ENCODE measurements at regions not wholly inside any gene's neighbourhood (a gene's known extent, or its start where the extent isn't known, plus 50 kb on each side); places are given as distances from the start of the nearest gene placed in this dataset.

DNA sequence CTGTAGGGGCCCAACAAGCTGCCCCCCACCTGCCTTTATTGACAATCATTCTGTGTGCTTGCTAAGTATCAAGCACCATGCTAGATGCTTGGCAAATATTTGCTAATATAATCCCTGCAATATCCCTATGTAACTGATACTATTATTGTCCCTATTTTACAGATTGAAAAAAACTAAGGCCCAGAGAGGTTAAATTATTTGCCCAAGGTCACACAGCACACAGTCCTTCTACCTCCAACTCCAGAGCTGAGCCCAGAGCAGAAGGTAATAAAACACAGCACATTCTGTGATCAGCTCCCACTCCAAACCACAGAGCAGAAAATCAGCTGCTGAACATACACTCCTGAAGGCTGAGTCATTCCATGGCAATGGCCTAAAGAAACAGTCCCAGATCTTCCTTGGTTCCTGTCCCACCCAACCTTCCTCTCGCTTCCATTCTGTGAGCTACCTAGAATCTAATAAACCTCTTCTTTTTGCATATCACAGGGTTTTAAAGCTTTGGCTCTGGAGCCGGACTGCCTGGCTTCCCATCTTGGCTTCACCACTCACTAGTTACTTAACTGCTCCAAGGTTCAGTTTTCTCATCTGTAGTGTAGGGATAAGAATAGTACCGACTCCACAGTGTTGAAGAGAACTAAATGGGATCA is 66.7 kb upstream of the ADRA1B start:
- H3K4me1 ChIP-seq (ENCODE audit: control insufficient read depth in 4 of 4, insufficient read depth in 4 of 4, low read length in 3 of 4) = no peaks in the 10 kb centered on the region
- H3K27me3 ChIP-seq (ENCODE audit: control insufficient read depth in 4 of 4, insufficient read depth in 4 of 4, low read length in 3 of 4) = no peaks in the 10 kb centered on the region
- no peak overlapping the region for H3K9ac ChIP-seq (ENCODE audit: low read depth in 1 of 2, low read length in 2 of 2)
- 90% methylated on average over 3 of the region's 3 CpGs for WGBS
- TF ChIP-seq RXRA (IDR thresholded peaks at IDR 0.05) (no peak), YY1 (IDR thresholded peaks at IDR 0.05) (no peak), TAF1 (conservative IDR thresholded peaks at IDR 0.05) (no peak)
- DNase-seq (ENCODE audit: low spot score) = no peak
- no peaks in the 10 kb centered on the region for H3K36me3 ChIP-seq (ENCODE audit: control insufficient read depth in 4 of 4, insufficient read depth in 3 of 4, low read depth in 1 of 4, low read length in 3 of 4)
- no peak overlapping the region for H3K4me3 ChIP-seq (ENCODE audit: low read depth in 1 of 3, low read length in 3 of 3)
- H3K27ac ChIP-seq (ENCODE audit: low read depth in 1 of 2, low read length in 2 of 2) = no peak overlapping the region
- no peaks in the 10 kb centered on the region for H3K9me3 ChIP-seq (ENCODE audit: control insufficient read depth in 4 of 4, low read length in 3 of 4)

DNA sequence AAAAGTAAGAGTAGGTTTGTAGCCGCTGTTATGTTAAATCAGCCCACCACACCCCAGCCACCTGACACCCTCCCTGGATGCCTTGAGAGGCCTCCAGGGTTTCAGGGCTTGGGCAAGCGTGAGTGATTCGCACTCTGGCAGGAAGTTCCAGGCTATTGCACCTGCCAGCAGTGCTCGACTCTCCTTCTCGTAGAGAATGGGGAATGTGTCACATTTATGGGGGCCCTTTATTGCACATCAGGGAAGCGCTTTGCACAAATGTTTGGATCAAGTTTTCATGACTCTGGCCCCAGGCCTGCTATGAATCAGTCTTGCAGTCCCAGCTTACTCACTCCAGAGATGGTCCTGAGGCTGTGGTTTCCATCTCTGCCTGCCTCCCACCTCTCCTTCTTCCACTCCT is 66.1 kb upstream of the ADRA1B start:
- no peak for DNase-seq (ENCODE audit: low spot score)
- WGBS = 88% methylated on average over 6 of the region's 6 CpGs
- no peak for TF ChIP-seq NR2F2 (IDR thresholded peaks at IDR 0.05)
- TF ChIP-seq FOXA1 (IDR thresholded peaks at IDR 0.05) = no peak
- TF ChIP-seq HNF4A (conservative IDR thresholded peaks at IDR 0.05) = no peak
- TF ChIP-seq, protein P1, sequence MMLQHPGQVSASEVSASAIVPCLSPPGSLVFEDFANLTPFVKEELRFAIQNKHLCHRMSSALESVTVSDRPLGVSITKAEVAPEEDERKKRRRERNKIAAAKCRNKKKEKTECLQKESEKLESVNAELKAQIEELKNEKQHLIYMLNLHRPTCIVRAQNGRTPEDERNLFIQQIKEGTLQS (IDR thresholded peaks at IDR 0.05) = no peak
- TF ChIP-seq FOXA2 (IDR thresholded peaks at IDR 0.05) = no peak
- TF ChIP-seq HNF4G (IDR thresholded peaks at IDR 0.05) = no peak
- no peak for TF ChIP-seq TAF1 (conservative IDR thresholded peaks at IDR 0.05)
- no peak for TF ChIP-seq RAD21 (IDR thresholded peaks at IDR 0.05)
- no peak for TF ChIP-seq RXRA (IDR thresholded peaks at IDR 0.05)
- TF ChIP-seq CTCF (IDR thresholded peaks at IDR 0.05; ENCODE audit: low read depth, low read length, missing input control) = no peak
- no peak for TF ChIP-seq JUND (IDR thresholded peaks at IDR 0.05)
- TF ChIP-seq, protein P2, sequence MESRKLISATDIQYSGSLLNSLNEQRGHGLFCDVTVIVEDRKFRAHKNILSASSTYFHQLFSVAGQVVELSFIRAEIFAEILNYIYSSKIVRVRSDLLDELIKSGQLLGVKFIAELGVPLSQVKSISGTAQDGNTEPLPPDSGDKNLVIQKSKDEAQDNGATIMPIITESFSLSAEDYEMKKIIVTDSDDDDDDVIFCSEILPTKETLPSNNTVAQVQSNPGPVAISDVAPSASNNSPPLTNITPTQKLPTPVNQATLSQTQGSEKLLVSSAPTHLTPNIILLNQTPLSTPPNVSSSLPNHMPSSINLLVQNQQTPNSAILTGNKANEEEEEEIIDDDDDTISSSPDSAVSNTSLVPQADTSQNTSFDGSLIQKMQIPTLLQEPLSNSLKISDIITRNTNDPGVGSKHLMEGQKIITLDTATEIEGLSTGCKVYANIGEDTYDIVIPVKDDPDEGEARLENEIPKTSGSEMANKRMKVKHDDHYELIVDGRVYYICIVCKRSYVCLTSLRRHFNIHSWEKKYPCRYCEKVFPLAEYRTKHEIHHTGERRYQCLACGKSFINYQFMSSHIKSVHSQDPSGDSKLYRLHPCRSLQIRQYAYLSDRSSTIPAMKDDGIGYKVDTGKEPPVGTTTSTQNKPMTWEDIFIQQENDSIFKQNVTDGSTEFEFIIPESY (IDR thresholded peaks at IDR 0.05) = no peak
- no peak for TF ChIP-seq YY1 (IDR thresholded peaks at IDR 0.05)
- no peak for TF ChIP-seq MAX (IDR thresholded peaks at IDR 0.05)
- no peak for TF ChIP-seq REST (IDR thresholded peaks at IDR 0.05)
- TF ChIP-seq SP1 (IDR thresholded peaks at IDR 0.05) = no peak
- no peak for TF ChIP-seq GABPA (IDR thresholded peaks at IDR 0.05 in 1 of 2, conservative IDR thresholded peaks at IDR 0.05 in 1 of 2)
- TF ChIP-seq EGR1 (IDR thresholded peaks at IDR 0.05; ENCODE audit: low read depth in 2 of 2) = no peak

More for the DNA sequence above, 66.1 kb upstream of the ADRA1B start:
- no peak overlapping the region for H3K9ac ChIP-seq (ENCODE audit: low read depth in 1 of 2, low read length in 2 of 2)
- H3K27me3 ChIP-seq (ENCODE audit: control insufficient read depth in 4 of 4, insufficient read depth in 4 of 4, low read length in 3 of 4) = no peaks in the 10 kb centered on the region
- no peaks in the 10 kb centered on the region for H3K4me1 ChIP-seq (ENCODE audit: control insufficient read depth in 4 of 4, insufficient read depth in 4 of 4, low read length in 3 of 4)
- H3K9me3 ChIP-seq (ENCODE audit: control insufficient read depth in 4 of 4, low read length in 3 of 4) = no peaks in the 10 kb centered on the region
- no peak overlapping the region for H3K4me3 ChIP-seq (ENCODE audit: low read depth in 1 of 3, low read length in 3 of 3)
- H3K27ac ChIP-seq (ENCODE audit: low read depth in 1 of 2, low read length in 2 of 2) = no peak overlapping the region
- no peaks in the 10 kb centered on the region for H3K36me3 ChIP-seq (ENCODE audit: control insufficient read depth in 4 of 4, insufficient read depth in 3 of 4, low read depth in 1 of 4, low read length in 3 of 4)
